BE2C (cell line): ENCODE measurements at regions not wholly inside any gene's neighbourhood (a gene's known extent, or its start where the extent isn't known, plus 50 kb on each side); places are given as distances from the start of the nearest gene placed in this dataset.

ENCODE experiments used
- DNase-seq: peaks from one replicate; pipeline ENCODE4 v3.0.0-alpha.2; 2020
- H3K27me3 ChIP-seq: fragments of 250-450 bp; sonication (Bioruptor Pico); 2 replicates; pipeline ENCODE4 v1.5.1; 2020; ENCODE audit warnings: mild to moderate bottlenecking
- H3K36me3 ChIP-seq: fragments of 250-450 bp; sonication (Bioruptor Pico); 2 replicates; pipeline ENCODE4 v1.5.1; 2020; ENCODE audit warnings: mild to moderate bottlenecking
- H3K4me1 ChIP-seq: fragments of 250-450 bp; sonication (Bioruptor Pico); 2 replicates; pipeline ENCODE4 v1.5.1; 2020
- H3K4me3 ChIP-seq: 2 replicates; pipeline ENCODE4 v1.5.1; 2011; ENCODE audit warnings: low read depth, low read length
- H3K9me3 ChIP-seq: fragments of 250-450 bp; sonication (Bioruptor Pico); 2 replicates; pipeline ENCODE4 v1.5.1; 2020
- TF ChIP-seq, protein P1 (sequence below): IDR thresholded peaks from 2 replicates; pipeline ENCODE4 v1.5.1; 2012; ENCODE audit warnings: mild to moderate bottlenecking, low read depth, low read length

DNA sequence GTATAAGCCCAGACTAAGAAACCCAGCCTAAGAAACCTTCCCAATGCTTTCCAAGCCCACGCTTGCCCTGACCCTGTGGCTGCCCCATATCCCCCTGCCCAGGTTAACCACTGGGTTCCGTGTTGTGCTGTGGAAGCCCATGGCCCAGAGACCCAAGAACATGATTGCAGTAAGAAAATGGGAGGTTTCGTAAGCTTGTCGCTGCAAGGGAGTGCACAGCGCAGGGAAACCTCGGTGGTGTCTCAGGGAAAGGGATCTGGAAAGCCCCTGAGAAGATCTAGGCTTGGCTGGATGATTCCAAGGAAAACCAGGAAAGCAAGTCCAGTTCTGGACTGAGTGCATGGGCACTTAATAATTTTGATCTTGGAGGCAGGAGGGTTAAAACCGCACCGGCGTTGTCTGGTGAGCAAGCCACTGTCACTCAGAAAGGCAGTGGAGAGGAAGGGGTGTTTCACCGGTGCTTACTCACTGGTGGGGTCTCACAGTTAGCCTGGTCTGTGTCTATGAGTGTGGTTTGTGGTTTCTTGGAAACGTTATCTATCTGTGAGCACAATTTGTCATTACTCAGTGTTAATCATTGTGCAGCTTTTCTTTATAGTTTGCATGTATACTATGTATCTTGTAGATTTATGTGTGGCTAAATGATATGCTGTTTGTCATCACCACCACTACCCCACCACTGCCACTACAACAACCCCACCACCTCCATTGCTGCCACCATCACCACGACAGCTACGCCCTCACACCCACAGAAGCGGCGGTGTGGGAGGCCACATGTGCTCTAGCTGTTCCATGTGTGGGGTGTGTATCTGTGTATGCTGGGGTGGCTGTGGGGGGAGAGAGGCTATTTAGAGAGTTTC is 53.3 kb upstream of the PRDM11 start:
- H3K27me3 ChIP-seq = no peaks in the 10 kb centered on the region
- H3K4me1 ChIP-seq = no peaks in the 10 kb centered on the region
- H3K4me3 ChIP-seq = no peak overlapping the region
- TF ChIP-seq, protein P1, sequence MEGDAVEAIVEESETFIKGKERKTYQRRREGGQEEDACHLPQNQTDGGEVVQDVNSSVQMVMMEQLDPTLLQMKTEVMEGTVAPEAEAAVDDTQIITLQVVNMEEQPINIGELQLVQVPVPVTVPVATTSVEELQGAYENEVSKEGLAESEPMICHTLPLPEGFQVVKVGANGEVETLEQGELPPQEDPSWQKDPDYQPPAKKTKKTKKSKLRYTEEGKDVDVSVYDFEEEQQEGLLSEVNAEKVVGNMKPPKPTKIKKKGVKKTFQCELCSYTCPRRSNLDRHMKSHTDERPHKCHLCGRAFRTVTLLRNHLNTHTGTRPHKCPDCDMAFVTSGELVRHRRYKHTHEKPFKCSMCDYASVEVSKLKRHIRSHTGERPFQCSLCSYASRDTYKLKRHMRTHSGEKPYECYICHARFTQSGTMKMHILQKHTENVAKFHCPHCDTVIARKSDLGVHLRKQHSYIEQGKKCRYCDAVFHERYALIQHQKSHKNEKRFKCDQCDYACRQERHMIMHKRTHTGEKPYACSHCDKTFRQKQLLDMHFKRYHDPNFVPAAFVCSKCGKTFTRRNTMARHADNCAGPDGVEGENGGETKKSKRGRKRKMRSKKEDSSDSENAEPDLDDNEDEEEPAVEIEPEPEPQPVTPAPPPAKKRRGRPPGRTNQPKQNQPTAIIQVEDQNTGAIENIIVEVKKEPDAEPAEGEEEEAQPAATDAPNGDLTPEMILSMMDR = no peak
- H3K36me3 ChIP-seq = no peaks in the 10 kb centered on the region
- no peak for DNase-seq
- no peaks in the 10 kb centered on the region for H3K9me3 ChIP-seq

DNA sequence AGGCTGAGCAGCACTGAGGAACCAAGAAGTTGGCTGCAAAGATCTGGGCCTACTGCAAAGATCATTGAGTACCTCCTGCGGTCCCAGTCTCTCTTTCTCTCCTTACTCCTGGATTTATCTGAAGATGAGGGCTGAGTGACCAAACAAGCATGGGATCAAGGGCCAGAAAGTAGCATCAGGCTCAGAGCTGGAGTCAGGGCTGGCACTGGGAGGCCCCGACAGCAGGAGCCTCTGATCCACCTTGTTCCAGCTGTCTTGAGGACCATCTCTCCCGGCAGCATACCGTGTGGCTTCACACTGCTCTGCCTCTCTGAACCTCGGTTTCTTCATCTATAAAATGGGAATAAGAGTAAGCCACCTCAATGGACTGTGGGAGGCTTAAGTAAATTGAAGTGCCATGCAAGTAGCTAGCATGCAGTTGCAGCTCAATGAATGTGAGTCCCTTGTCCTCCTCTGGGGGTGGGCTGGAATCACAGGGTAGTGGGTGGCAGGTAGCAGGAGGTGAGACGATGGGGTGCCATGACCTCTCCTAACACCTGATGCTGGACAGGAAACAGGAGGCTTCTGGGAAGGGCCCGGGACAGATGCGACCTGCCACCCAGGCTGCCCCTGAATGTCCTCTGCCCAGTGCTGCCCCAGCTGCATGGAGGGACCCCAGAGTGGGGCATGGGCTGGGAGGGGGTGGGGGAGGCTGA is 52.5 kb upstream of the PRDM11 start:
- Histone ChIP-seq H3K4me1 (no peaks in the 10 kb centered on the region), H3K36me3 (no peaks in the 10 kb centered on the region), H3K4me3 (no peak overlapping the region), H3K9me3 (no peaks in the 10 kb centered on the region), H3K27me3 (no peaks in the 10 kb centered on the region)
- TF ChIP-seq, protein P1 = no peak
- DNase-seq = no peak

DNA sequence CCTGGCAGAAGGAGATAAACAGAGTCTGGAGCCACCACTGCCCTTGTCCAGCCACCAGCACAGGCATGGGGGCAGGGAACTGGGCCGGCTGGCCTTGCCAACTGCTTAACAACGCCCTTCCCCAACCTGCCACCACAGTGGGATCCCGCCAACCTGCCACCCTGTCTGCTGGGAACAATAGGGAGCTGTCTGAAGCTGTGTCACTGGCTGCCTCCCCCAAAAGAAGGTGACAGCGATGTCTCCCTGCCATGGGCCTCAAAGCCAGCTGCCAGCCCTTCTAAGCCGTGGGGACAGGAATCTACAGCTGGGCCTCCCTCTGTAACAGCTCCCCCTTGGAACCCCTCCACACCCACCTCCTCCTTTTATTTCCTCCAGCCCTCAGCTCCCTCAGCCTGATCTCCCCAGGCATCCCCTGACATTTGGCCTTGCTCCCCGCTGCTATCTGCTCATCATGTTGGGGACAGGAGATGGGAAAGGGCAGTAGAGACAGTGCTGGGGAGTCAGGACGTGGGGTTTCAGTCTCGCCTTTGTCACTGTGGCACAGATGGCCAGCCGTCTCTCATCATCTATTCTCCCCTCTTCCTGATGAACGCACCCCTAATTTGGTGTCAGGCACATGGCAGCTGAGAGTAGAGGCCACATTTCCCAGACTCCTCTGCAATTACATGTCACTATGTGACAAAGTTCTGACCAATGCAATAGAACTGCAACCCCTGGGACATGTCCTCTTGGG is 51.3 kb upstream of the PRDM11 start:
- Histone ChIP-seq H3K4me1 (no peaks in the 10 kb centered on the region; the same call in 1 of the 2 replicates), H3K4me3 (no peak overlapping the region), H3K27me3 (no peaks in the 10 kb centered on the region), H3K36me3 (no peaks in the 10 kb centered on the region), H3K9me3 (no peaks in the 10 kb centered on the region)
- no peak for DNase-seq
- TF ChIP-seq, protein P1 = no peak

DNA sequence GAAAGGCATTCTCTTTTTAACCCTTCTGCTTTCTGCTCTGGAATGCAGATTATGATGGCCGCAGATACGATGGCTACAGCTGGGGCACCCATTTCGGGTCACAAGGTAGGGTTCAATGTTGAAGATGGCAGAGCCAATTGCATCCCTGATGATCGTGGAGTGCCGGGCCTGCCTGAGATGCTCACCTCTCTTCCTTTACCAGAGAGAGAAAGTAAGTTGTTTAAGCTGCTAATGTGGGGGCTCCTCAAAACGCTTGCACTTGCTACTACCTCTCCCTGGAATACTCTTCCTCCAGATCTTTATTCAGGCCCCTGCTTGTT is 50.8 kb upstream of the PRDM11 start:
- no peak for DNase-seq
- H3K36me3 ChIP-seq = no peaks in the 10 kb centered on the region
- TF ChIP-seq, protein P1 = no peak
- no peaks in the 10 kb centered on the region for H3K27me3 ChIP-seq
- H3K9me3 ChIP-seq = no peaks in the 10 kb centered on the region
- H3K4me3 ChIP-seq = no peak overlapping the region
- H3K4me1 ChIP-seq = no peaks in the 10 kb centered on the region; the same call in 1 of the 2 replicates

DNA sequence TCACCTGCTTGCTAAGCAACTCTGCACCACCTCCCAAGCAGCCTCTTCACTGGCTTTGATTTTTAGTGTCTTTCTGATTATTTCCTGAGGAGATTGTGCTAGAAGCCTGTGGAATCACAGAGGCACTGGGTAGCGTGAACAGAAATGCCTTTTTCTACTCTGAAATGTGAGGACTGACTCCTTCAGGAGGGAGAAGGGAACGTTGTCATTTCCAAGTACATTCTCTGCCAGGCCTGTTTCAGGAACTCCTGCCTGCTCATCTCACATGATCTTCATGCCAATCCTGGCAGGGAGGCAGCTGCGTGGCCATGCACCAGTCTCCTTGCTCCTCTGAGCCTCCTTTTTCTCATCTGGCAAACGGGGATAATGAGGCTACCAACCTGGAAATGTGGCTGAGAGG is 49.8 kb upstream of the PRDM11 start:
- DNase-seq = no peak
- Histone ChIP-seq H3K4me1 (no peaks in the 10 kb centered on the region; the same call in 1 of the 2 replicates), H3K4me3 (no peak overlapping the region), H3K36me3 (no peaks in the 10 kb centered on the region), H3K9me3 (no peaks in the 10 kb centered on the region), H3K27me3 (no peaks in the 10 kb centered on the region)
- TF ChIP-seq, protein P1 = no peak
